Loucy (cell line): ENCODE measurements at regions not wholly inside any gene's neighbourhood (a gene's known extent, or its start where the extent isn't known, plus 50 kb on each side); places are given as distances from the start of the nearest gene placed in this dataset.

Experiments used
- EZH2phosphoT487 ChIP-seq: fragments of 200-600 bp; IDR thresholded peaks from 2 replicates; pipeline ENCODE4 v1.6.1; 2018; ENCODE audit warnings: antibody characterized with exemption, mild to moderate bottlenecking, moderate library complexity, borderline replicate concordance
- TF ChIP-seq, protein P1 (sequence below): fragments of 200-600 bp; sonication (generic); conservative IDR thresholded peaks from 2 replicates; pipeline ENCODE4 v1.5.1; 2014; ENCODE audit warnings: mild to moderate bottlenecking, antibody characterized with exemption, low read length

- TF ChIP-seq, protein P1, sequence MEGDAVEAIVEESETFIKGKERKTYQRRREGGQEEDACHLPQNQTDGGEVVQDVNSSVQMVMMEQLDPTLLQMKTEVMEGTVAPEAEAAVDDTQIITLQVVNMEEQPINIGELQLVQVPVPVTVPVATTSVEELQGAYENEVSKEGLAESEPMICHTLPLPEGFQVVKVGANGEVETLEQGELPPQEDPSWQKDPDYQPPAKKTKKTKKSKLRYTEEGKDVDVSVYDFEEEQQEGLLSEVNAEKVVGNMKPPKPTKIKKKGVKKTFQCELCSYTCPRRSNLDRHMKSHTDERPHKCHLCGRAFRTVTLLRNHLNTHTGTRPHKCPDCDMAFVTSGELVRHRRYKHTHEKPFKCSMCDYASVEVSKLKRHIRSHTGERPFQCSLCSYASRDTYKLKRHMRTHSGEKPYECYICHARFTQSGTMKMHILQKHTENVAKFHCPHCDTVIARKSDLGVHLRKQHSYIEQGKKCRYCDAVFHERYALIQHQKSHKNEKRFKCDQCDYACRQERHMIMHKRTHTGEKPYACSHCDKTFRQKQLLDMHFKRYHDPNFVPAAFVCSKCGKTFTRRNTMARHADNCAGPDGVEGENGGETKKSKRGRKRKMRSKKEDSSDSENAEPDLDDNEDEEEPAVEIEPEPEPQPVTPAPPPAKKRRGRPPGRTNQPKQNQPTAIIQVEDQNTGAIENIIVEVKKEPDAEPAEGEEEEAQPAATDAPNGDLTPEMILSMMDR: no peak
- no peak for TF ChIP-seq EZH2phosphoT487
These were observed 290.1 kb upstream of the PRDM1 start for GRCh38 chr6:105795913-105796517.
